ENCODE measurements at regions not wholly inside any gene's neighbourhood (a gene's known extent, or its start where the extent isn't known, plus 50 kb on each side); places are given as distances from the start of the nearest gene placed in this dataset.
A peak's percentile ranks its signal among the peaks of the same experiment; 100 is the strongest.

GRCh38 chr10:113368666-113369364, 184.0 kb upstream of the HABP2 start:
- no peak for DNase-seq

GRCh38 chr10:113369365-113369694, 183.5 kb upstream of the HABP2 start:
- DNase-seq = no peak

GRCh38 chr10:113376428-113376827, 176.4 kb upstream of the HABP2 start:
- no peak for DNase-seq

GRCh38 chr10:113379091-113379490, 173.8 kb upstream of the HABP2 start:
- DNase-seq = no peak

GRCh38 chr10:113381416-113381815, 171.4 kb upstream of the HABP2 start:
- DNase-seq = no peak

- DNase-seq = no peak
Observed at GRCh38 chr10:113381981-113382509, 170.8 kb upstream of the HABP2 start.

- no peak for DNase-seq
Observed at GRCh38 chr10:113382691-113383090, 170.2 kb upstream of the HABP2 start.

- no peak for DNase-seq
Observed at GRCh38 chr10:113384181-113384580, 168.7 kb upstream of the HABP2 start.

GRCh38 chr10:113385021-113385999, 167.5 kb upstream of the HABP2 start:
- peak; percentile 70 for DNase-seq

GRCh38 chr10:113386005-113386404, 166.8 kb upstream of the HABP2 start:
- no peak for DNase-seq

- DNase-seq = no peak
Observed at GRCh38 chr10:113389969-113390368, 162.9 kb upstream of the HABP2 start.

GRCh38 chr10:113390896-113391295, 162.0 kb upstream of the HABP2 start:
- DNase-seq = no peak

GRCh38 chr10:113397047-113397446, 155.8 kb upstream of the HABP2 start:
- DNase-seq = no peak

- no peak for DNase-seq
Observed at GRCh38 chr10:113399065-113399464, 153.8 kb upstream of the HABP2 start.

GRCh38 chr10:113402602-113403001, 150.3 kb upstream of the HABP2 start:
- DNase-seq = no peak

GRCh38 chr10:113407218-113407617, 145.6 kb upstream of the HABP2 start:
- no peak for DNase-seq

GRCh38 chr10:113409175-113409574, 143.7 kb upstream of the HABP2 start:
- DNase-seq = no peak

- DNase-seq = no peak
Observed at GRCh38 chr10:113410618-113411017, 142.2 kb upstream of the HABP2 start.

GRCh38 chr10:113411456-113411855, 141.4 kb upstream of the HABP2 start:
- no peak for DNase-seq

GRCh38 chr10:113412161-113412560, 140.7 kb upstream of the HABP2 start:
- no peak for DNase-seq

GRCh38 chr10:113414543-113414942, 138.3 kb upstream of the HABP2 start:
- DNase-seq = no peak

GRCh38 chr10:113415246-113415645, 137.6 kb upstream of the HABP2 start:
- no peak for DNase-seq

- DNase-seq = no peak
Observed at GRCh38 chr10:113420057-113420732, 132.7 kb upstream of the HABP2 start.
